Gastroesophageal sphincter (tissue), 4 donors: ENCODE measurements at regions not wholly inside any gene's neighbourhood (a gene's known extent, or its start where the extent isn't known, plus 50 kb on each side); places are given as distances from the start of the nearest gene placed in this dataset.

ENCODE experiments used
- ATAC-seq: fragments of 150-250 bp; one replicate; pipeline ENCODE4 v1.9.1; 2016; ENCODE audit warnings: mild to moderate bottlenecking, moderate library complexity
- H3K27ac ChIP-seq, 4 donors: fragments of 200-600 bp; sonication (generic) in 3 of 4; 1 replicate in 3 of 4; 2 replicates in 1 of 4; pipeline ENCODE4 v1.5.1; 2016 to 2019
- H3K27me3 ChIP-seq: fragments of 200-600 bp; sonication (generic); one replicate; pipeline ENCODE4 v1.5.1; 2019
- H3K36me3 ChIP-seq, 2 donors: fragments of 200-600 bp; sonication (generic); one replicate each; pipeline ENCODE4 v1.5.1; 2019; ENCODE audit warnings: control low read depth in 1 of 2
- H3K4me1 ChIP-seq, 3 donors: fragments of 200-600 bp; sonication (generic); 1 replicate in 2 of 3; 2 replicates in 1 of 3; pipeline ENCODE4 v1.5.1; 2016 to 2019; ENCODE audit warnings: control low read depth in 2 of 3
- H3K4me3 ChIP-seq, 2 donors: fragments of 200-600 bp; sonication (generic); one replicate each; pipeline ENCODE4 v1.5.1; 2019; ENCODE audit warnings: mild to moderate bottlenecking in 1 of 2, moderate library complexity in 1 of 2
- H3K9me3 ChIP-seq, 3 donors: fragments of 200-600 bp; sonication (generic); one replicate each; pipeline ENCODE4 v1.5.1; 2017 to 2019; ENCODE audit warnings: control low read depth in 2 of 3
- CTCF ChIP-seq, 4 experiments: fragments of 200-600 bp in 2 of 4; fragments of 450-650 bp in 2 of 4; sonication (generic) in 1 of 4; IDR thresholded peaks; one replicate each; pipeline ENCODE4 v1.5.1; 2017 to 2019; ENCODE audit warnings: antibody characterized with exemption in 4 of 4, mild to moderate bottlenecking in 2 of 4, moderate library complexity in 2 of 4
- EP300 ChIP-seq: sonication (generic); formaldehyde crosslinking; IDR thresholded peaks from one replicate; pipeline ENCODE4 v1.6.1; 2017; ENCODE audit warnings: antibody characterized with exemption, mild to moderate bottlenecking
- POLR2A ChIP-seq, 2 donors: fragments of 450-650 bp; IDR thresholded peaks; one replicate each; pipeline ENCODE4 v1.6.1; 2017; ENCODE audit warnings: antibody characterized with exemption in 2 of 2, mild to moderate bottlenecking in 2 of 2, moderate library complexity in 1 of 2
- POLR2AphosphoS5 ChIP-seq: sonication (generic); formaldehyde crosslinking; IDR thresholded peaks from one replicate; pipeline ENCODE4 v1.6.1; 2017; ENCODE audit warnings: antibody characterized with exemption
- WGBS, 2 donors: methylation state at CpG; one replicate each; pipeline ENCODE4 v1.1.5; 2018; ENCODE audit warnings: low coverage in 1 of 2; 5-methylcytosine and 5-hydroxymethylcytosine counted together

DNA sequence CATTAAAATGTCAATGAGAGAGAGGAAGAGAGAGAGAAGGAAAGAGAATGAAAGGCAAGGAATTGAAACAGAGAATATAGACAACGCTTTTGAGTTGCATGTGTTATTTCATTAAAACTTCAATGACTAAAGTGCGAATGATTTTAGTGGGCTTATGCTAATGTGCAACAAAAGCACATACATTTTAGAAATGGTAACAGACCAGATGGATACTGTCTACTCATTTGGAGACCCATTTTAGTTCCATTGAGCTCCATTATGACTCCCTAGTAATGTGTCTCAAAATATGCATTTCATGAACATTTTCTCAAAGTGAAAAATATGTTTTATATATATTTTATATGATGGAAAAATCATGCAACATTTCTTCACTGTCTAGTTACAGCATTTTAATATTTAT, 622.2 kb upstream of the GCFC2 start:
- no peaks in the 10 kb centered on the region for H3K4me1 ChIP-seq
- H3K36me3 ChIP-seq = no peaks in the 10 kb centered on the region
- H3K27ac ChIP-seq = no peak overlapping the region
- H3K9me3 ChIP-seq = peaks cover 0 to 7% (median 0%) of the 10 kb centered on the region in 3 donors
- TF ChIP-seq CTCF (IDR thresholded peaks at IDR 0.05) (no peak), POLR2A (IDR thresholded peaks at IDR 0.05) (no peak), EP300 (no peak), POLR2AphosphoS5 (no peak)
- no peak overlapping the region for H3K4me3 ChIP-seq
- ATAC-seq = no peak
- no peaks in the 10 kb centered on the region for H3K27me3 ChIP-seq
- WGBS, 2 donors = 80 to 92% methylated on average over 2 of the region's 2 CpGs

GRCh38 chr2:76330865-76331264, 620.1 kb upstream of the GCFC2 start:
- Histone ChIP-seq H3K4me3 (no peak overlapping the region), H3K27me3 (no peaks in the 10 kb centered on the region), H3K36me3 (no peaks in the 10 kb centered on the region), H3K4me1 (no peaks in the 10 kb centered on the region), H3K9me3 (no peaks in the 10 kb centered on the region), H3K27ac (no peak overlapping the region)
- 70 to 76% methylated on average over 3 of the region's 3 CpGs for WGBS, 2 donors
- no peak for ATAC-seq
- TF ChIP-seq CTCF (IDR thresholded peaks at IDR 0.05) = no peak

GRCh38 chr2:76326636-76327035, 615.9 kb upstream of the GCFC2 start:
- Histone ChIP-seq H3K27ac (no peak overlapping the region), H3K36me3 (no peaks in the 10 kb centered on the region), H3K4me1 (no peaks in the 10 kb centered on the region), H3K4me3 (no peak overlapping the region), H3K9me3 (no peaks in the 10 kb centered on the region), H3K27me3 (no peaks in the 10 kb centered on the region)
- ATAC-seq = no peak
- TF ChIP-seq EP300 = no peak
- no peak for TF ChIP-seq POLR2A (IDR thresholded peaks at IDR 0.05)
- no peak for TF ChIP-seq POLR2AphosphoS5
- no peak for TF ChIP-seq CTCF (IDR thresholded peaks at IDR 0.05)
- 13 to 40% methylated on average over 1 of the region's 1 CpG for WGBS, 2 donors

GRCh38 chr2:76323381-76323780, 612.7 kb upstream of the GCFC2 start:
- TF ChIP-seq POLR2A (IDR thresholded peaks at IDR 0.05) (no peak), CTCF (IDR thresholded peaks at IDR 0.05) (no peak), POLR2AphosphoS5 (no peak), EP300 (no peak)
- H3K4me3 ChIP-seq = no peak overlapping the region
- H3K36me3 ChIP-seq = no peaks in the 10 kb centered on the region
- H3K4me1 ChIP-seq = no peaks in the 10 kb centered on the region
- H3K27me3 ChIP-seq = no peaks in the 10 kb centered on the region
- no peak for ATAC-seq
- H3K27ac ChIP-seq = no peak overlapping the region
- WGBS, 2 donors = 73 to 77% methylated on average over 4 of the region's 4 CpGs
- H3K9me3 ChIP-seq = no peaks in the 10 kb centered on the region

DNA sequence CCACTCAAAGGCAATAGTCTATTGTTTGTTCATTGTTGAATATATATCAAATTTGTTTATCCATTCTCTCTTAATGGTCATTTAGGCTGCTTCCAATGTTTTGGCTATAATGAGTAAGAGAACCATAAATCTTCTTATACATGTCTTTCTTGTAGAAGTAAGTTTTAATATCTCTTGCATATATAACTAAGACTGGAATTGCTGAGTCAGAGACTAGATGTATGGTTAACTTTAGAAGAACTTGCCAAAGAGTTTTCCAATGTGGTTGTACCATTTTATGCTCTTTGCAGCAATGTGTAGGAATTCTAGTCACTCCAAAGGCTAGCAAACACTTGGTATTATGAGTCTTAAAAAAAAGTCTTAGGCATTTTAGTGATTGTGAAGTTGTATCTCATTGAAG, 610.0 kb upstream of the GCFC2 start:
- H3K4me1 ChIP-seq = no peaks in the 10 kb centered on the region
- no peak for TF ChIP-seq CTCF (IDR thresholded peaks at IDR 0.05)
- no peak for TF ChIP-seq POLR2A (IDR thresholded peaks at IDR 0.05)
- TF ChIP-seq POLR2AphosphoS5 = no peak
- ATAC-seq = no peak
- H3K9me3 ChIP-seq = no peaks in the 10 kb centered on the region
- H3K27ac ChIP-seq = no peak overlapping the region
- H3K4me3 ChIP-seq = no peak overlapping the region
- H3K36me3 ChIP-seq = no peaks in the 10 kb centered on the region
- H3K27me3 ChIP-seq = no peaks in the 10 kb centered on the region
